ENCODE measurements at regions not wholly inside any gene's neighbourhood (a gene's known extent, or its start where the extent isn't known, plus 50 kb on each side); places are given as distances from the start of the nearest gene placed in this dataset.

DNA sequence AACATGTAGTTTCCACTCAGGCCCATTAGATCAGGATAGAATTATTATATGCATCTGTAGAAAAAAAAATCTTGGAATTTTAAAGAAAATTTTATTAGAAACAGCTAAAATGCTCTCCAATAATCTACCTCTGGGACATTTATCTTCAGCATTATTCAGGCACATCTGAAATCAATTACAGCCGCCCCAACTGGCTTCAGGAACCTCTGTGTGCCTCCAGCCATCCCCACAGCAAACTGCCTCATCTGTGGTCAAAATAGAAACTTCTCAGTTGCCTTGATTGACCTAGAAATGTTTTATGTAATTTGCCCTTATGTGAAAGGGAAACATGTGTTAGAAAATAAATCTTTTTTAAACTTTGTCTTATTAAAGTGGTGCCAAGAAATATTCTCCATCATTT, 120.1 kb upstream of the LPAR1 start:
- H3K9me3 ChIP-seq (ENCODE audit: low read length), result no peaks in the 10 kb centered on the region
- no peak overlapping the region for H3K27ac ChIP-seq (ENCODE audit: low read length)
- TF ChIP-seq SMC3 (conservative IDR thresholded peaks at IDR 0.05; ENCODE audit: poor library complexity), result no peak
- TF ChIP-seq EP300 (conservative IDR thresholded peaks at IDR 0.05; ENCODE audit: poor library complexity, severe bottlenecking), result no peak
- TF ChIP-seq REST (IDR thresholded peaks at IDR 0.05; ENCODE audit: borderline replicate concordance), result no peak
- TF ChIP-seq POLR2AphosphoS5 (IDR thresholded peaks at IDR 0.05), result no peak
- no peak for TF ChIP-seq RAD21 (conservative IDR thresholded peaks at IDR 0.05)
- TF ChIP-seq TAF1 (IDR thresholded peaks at IDR 0.05; ENCODE audit: low read depth), result no peak
- no peak for TF ChIP-seq EZH2 (IDR thresholded peaks at IDR 0.05; ENCODE audit: borderline replicate concordance, insufficient read depth, low read length, poor library complexity, severe bottlenecking)
- TF ChIP-seq MXI1 (conservative IDR thresholded peaks at IDR 0.05; ENCODE audit: poor library complexity, severe bottlenecking), result no peak
- TF ChIP-seq, protein P1, sequence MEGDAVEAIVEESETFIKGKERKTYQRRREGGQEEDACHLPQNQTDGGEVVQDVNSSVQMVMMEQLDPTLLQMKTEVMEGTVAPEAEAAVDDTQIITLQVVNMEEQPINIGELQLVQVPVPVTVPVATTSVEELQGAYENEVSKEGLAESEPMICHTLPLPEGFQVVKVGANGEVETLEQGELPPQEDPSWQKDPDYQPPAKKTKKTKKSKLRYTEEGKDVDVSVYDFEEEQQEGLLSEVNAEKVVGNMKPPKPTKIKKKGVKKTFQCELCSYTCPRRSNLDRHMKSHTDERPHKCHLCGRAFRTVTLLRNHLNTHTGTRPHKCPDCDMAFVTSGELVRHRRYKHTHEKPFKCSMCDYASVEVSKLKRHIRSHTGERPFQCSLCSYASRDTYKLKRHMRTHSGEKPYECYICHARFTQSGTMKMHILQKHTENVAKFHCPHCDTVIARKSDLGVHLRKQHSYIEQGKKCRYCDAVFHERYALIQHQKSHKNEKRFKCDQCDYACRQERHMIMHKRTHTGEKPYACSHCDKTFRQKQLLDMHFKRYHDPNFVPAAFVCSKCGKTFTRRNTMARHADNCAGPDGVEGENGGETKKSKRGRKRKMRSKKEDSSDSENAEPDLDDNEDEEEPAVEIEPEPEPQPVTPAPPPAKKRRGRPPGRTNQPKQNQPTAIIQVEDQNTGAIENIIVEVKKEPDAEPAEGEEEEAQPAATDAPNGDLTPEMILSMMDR (IDR thresholded peaks at IDR 0.05; ENCODE audit: poor library complexity, severe bottlenecking), result no peak
- H3K4me2 ChIP-seq (ENCODE audit: low read length), result no peak overlapping the region
- no peaks in the 10 kb centered on the region for H4K20me1 ChIP-seq (ENCODE audit: insufficient read depth)
- no peak overlapping the region for H3K4me3 ChIP-seq (ENCODE audit: low read length)
- no peak overlapping the region for H2AFZ ChIP-seq (ENCODE audit: low read depth, low read length)
- no peaks in the 10 kb centered on the region for H3F3A ChIP-seq (ENCODE audit: insufficient read depth, low read length, poor library complexity, severe bottlenecking)
- no peak overlapping the region for H3K9ac ChIP-seq (ENCODE audit: low read length)
- H3K79me2 ChIP-seq (replicated peaks; ENCODE audit: insufficient read depth, low read length), result no peaks in the 10 kb centered on the region
- no peaks in the 10 kb centered on the region for H3K27me3 ChIP-seq (ENCODE audit: insufficient read depth, low read depth, low read length)
- no peaks in the 10 kb centered on the region for H3K36me3 ChIP-seq (ENCODE audit: insufficient read depth, low read length)
- no peaks in the 10 kb centered on the region for H3K9me2 ChIP-seq (ENCODE audit: insufficient read depth, low read length)

GRCh38 chr9:111154081-111154562, 115.9 kb upstream of the LPAR1 start:
- Histone ChIP-seq H3F3A (ENCODE audit: insufficient read depth, low read length, poor library complexity, severe bottlenecking) (no peaks in the 10 kb centered on the region), H3K79me2 (replicated peaks; ENCODE audit: insufficient read depth, low read length) (no peaks in the 10 kb centered on the region), H3K9me3 (ENCODE audit: low read length) (no peaks in the 10 kb centered on the region), H3K9ac (ENCODE audit: low read length) (no peak overlapping the region), H3K9me2 (ENCODE audit: insufficient read depth, low read length) (no peaks in the 10 kb centered on the region), H2AFZ (ENCODE audit: low read depth, low read length) (no peak overlapping the region), H3K27me3 (ENCODE audit: insufficient read depth, low read depth, low read length) (no peaks in the 10 kb centered on the region), H3K36me3 (ENCODE audit: insufficient read depth, low read length) (no peaks in the 10 kb centered on the region), H3K4me3 (ENCODE audit: low read length) (no peak overlapping the region), H3K4me2 (ENCODE audit: low read length) (no peak overlapping the region), H4K20me1 (ENCODE audit: insufficient read depth) (no peaks in the 10 kb centered on the region), H3K27ac (ENCODE audit: low read length) (no peak overlapping the region)
- no peak for TF ChIP-seq TAF1 (IDR thresholded peaks at IDR 0.05; ENCODE audit: low read depth)
- TF ChIP-seq EP300 (conservative IDR thresholded peaks at IDR 0.05; ENCODE audit: poor library complexity, severe bottlenecking), result no peak
- TF ChIP-seq EZH2 (IDR thresholded peaks at IDR 0.05; ENCODE audit: borderline replicate concordance, insufficient read depth, low read length, poor library complexity, severe bottlenecking), result no peak
- TF ChIP-seq RAD21 (conservative IDR thresholded peaks at IDR 0.05), result no peak
- TF ChIP-seq REST (IDR thresholded peaks at IDR 0.05; ENCODE audit: borderline replicate concordance), result no peak
- TF ChIP-seq SMC3 (conservative IDR thresholded peaks at IDR 0.05; ENCODE audit: poor library complexity), result no peak
- no peak for TF ChIP-seq POLR2AphosphoS5 (IDR thresholded peaks at IDR 0.05)
- TF ChIP-seq, protein P1 (IDR thresholded peaks at IDR 0.05; ENCODE audit: poor library complexity, severe bottlenecking), result no peak
- TF ChIP-seq MXI1 (conservative IDR thresholded peaks at IDR 0.05; ENCODE audit: poor library complexity, severe bottlenecking), result no peak

Measured in neural cell (in vitro differentiated cells).